GM19372 (cell line): ENCODE measurements at regions not wholly inside any gene's neighbourhood (a gene's known extent, or its start where the extent isn't known, plus 50 kb on each side); places are given as distances from the start of the nearest gene placed in this dataset.

Experiments used
- ATAC-seq: cut with Tn5 transposase; IDR thresholded peaks from one replicate; pipeline ENCODE4 v1.9.1; 2021; ENCODE audit warnings: mild to moderate bottlenecking, low read depth, moderate library complexity; ENCODE audit not compliant: unreplicated experiment

GRCh38 chr13:83355041-83355440 lies 527.2 kb downstream of the SLITRK1 start:
- no peak for ATAC-seq

- ATAC-seq, result no peak
Measured at GRCh38 chr13:83352391-83352790, 529.9 kb downstream of the SLITRK1 start.

DNA sequence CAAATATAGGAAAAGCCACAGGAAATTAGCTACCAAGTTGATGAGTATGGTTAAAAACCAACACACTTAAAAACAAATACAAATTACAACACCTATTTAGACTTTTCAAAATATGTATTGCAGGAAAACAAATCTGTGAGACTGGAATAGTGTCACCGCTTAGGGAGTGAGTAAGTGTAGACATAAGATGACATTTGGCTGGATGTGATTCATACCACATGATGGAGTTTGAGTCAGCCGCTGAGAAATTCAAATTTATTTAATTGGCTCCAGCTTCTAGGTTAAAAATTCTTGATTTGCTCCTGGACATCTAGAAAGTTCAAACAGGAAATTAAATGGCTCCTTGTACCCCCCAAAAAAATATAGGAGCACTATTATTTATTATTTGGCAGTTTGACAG lies 531.7 kb downstream of the SLITRK1 start:
- no peak for ATAC-seq

DNA sequence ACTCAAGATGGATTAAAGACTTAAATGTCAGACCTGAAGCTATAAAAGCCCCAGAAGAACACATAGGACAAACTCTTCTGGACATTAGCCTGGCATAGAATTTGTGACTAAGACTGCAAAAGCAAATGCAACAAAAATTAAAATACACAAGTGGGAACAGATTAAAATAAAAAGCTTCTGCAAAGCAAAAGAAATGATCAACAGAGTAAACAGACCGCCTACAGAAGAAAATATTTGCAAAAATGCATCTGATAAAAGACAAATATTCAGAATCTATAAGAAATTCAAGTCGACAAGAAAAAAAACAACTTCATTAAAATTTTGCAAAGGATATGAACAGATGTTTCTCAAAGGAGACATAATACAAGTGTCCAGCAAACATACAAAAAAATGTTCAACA lies 537.8 kb downstream of the SLITRK1 start:
- no peak for ATAC-seq

- no peak for ATAC-seq
Measured at GRCh38 chr13:83340170-83340569, 542.1 kb downstream of the SLITRK1 start.

GRCh38 chr13:83333614-83334388 lies 548.5 kb downstream of the SLITRK1 start:
- no peak for ATAC-seq

DNA sequence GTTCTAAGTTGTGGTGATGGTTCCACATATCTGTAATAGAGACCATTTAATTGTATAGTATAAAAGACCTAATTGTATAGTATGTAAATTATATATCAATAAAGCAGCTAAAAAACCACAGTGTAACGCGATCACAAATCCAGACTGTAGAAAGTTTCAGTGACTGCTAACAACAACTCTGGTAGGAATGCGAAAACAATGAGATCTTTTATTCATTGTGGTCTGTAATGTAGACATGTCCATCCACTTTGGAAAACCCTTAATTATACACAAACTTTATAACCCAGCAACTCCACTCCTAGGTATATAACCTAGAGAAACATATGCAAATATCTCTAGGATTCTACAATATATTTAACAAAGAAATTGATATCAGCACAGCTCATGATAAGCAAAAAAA lies 549.5 kb downstream of the SLITRK1 start:
- no peak for ATAC-seq

DNA sequence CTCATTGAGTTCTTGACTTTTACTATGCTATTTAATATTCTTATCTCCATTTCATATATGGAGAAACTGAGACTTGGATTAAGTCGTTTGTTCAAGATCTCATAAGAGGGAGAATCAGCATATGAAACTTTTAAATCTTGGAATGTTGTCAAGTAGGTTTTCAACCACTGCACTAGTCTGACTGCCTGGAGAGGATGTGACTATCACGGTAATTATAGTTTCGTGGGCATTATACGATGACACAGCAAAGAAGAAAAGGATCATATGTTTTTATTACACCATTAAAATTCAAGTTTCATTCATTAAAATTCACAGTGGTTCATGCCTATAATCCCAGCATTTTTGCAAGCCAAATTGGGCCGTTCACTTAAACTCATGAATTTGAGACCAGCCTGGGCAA lies 555.2 kb downstream of the SLITRK1 start:
- ATAC-seq, result no peak

DNA sequence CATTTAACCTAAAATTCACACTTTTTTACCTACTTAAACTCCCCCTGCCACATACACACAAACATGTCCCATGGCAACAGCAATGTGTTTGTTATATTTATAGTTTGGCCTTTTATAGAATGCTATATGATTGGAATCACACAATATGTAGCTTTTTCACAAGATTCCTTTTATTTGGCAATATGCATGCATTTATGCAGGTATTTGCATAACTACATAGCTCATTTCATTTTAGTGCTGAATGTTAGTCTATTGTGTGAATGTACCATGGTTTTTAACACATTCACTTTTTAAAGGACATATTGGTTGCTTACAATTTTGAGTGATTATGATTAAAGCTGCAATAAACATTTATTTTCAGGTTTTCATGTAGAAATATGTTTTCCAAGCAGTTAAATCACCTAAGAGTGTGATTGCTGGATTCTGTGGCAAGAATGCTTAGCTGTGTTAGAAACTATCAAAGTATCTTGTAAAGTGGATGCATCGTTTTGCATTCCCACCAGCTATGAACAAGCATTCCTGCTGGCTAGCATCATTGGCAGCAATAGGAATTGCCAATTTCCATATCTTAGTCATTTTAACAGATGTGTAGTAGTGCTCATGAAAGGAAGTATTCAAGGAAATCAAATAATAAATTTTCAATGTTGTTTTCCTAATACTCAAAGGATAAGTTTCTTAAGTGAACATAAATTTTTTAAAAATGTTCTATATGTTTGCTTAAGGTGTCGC lies 557.0 kb downstream of the SLITRK1 start:
- ATAC-seq, result no peak

DNA sequence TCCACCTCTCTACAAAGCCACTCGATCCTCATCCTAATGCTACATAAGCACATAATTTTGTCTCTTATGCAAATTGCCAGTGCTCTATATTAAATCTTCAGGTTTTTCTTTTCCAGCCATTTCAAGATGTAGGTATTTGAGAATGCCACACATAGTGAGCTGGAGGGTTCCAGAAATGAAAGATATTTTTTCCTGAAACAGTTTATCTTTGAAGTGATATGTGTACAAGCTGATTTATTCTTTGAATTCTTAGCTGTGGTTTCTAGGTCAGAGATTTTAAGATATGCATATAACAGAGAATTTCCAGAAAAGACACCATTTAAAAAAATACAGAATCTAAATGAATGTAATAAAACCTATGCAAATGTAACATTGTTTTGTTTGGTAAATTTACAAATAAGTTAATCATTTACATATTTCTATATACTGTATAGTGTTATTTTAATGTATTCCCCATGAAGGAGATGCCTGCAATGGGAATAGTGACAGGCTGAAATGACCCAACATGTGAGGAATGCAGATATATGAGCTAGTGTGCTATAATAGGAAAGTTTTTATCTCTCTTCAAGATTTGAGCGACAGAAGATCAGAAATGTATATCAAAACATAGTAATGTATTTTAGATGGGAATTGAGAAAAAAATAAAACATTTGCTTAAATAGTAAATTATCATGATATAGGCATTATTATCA lies 570.2 kb downstream of the SLITRK1 start:
- no peak for ATAC-seq

GRCh38 chr13:83298617-83299016 lies 583.7 kb downstream of the SLITRK1 start:
- no peak for ATAC-seq

- no peak for ATAC-seq
Measured at GRCh38 chr13:83297586-83298290, 584.5 kb downstream of the SLITRK1 start.

DNA sequence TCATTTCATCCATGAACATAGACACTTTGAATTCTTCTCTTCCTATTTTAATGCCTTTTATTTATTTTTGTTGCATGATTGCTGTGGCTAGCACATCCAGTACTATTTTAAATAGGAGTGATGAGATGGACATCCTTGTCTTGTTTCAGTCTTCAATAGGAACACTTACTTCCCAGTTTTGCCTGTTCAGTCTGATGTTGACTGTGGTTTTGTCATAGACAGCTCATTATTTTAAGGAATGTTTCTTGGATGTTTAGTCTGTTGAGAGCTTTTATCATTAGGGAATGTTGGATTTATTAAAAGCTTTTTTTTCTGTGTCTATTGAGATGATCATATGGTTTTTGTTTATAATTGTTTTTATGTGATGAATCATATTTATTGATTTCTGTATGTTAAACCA lies 586.6 kb downstream of the SLITRK1 start:
- no peak for ATAC-seq

- no peak for ATAC-seq
Measured at GRCh38 chr13:83286737-83287136, 595.5 kb downstream of the SLITRK1 start.

- no peak for ATAC-seq
Measured at GRCh38 chr13:83281654-83282053, 600.6 kb downstream of the SLITRK1 start.

- no peak for ATAC-seq
Measured at GRCh38 chr13:83274679-83275078, 607.6 kb downstream of the SLITRK1 start.

GRCh38 chr13:83272652-83273240 lies 609.5 kb downstream of the SLITRK1 start:
- no peak for ATAC-seq

GRCh38 chr13:83272076-83272475 lies 610.2 kb downstream of the SLITRK1 start:
- ATAC-seq, result no peak

DNA sequence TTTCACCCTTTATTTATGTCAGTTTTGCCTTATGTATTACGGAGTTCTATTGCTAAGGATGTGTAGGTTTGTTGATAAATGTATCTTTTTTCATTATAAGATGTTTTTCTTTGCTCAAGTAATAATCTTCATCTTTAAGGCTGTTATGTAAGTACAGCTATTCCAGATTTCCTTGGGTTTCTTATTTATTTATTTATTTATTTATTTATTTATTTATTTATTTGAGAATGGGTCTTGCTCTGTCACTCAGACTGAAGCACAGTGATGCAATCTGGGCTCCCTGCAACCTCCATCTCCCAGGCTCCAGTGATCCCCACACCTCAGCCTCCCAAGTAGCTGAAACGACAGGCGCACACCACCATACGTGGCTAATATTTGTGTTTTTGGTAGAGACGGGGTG lies 617.0 kb downstream of the SLITRK1 start:
- no peak for ATAC-seq

DNA sequence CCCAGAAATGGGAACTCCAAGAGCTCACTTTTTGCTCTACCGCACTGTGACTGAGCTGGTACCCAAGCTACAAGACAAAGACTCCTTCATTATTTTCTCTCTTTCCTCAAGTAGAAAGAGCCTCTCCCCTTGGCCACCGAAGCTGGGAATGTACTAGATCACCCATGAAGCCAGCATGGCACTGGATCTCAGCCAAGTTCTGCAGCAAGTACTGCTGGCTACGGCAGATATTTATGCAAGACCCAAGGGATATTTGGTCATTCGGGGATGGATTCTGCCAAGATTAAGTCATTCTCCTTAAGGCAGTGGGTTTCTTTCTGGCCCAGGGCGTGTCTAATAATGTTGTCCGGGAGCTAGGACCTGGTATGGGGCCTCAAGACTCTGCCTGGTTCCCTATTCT lies 633.5 kb downstream of the SLITRK1 start:
- ATAC-seq, result no peak
